HepG2 (cell line): ENCODE measurements at regions not wholly inside any gene's neighbourhood (a gene's known extent, or its start where the extent isn't known, plus 50 kb on each side); places are given as distances from the start of the nearest gene placed in this dataset.

ENCODE experiments used
- ATAC-seq: fragments of 200-7000 bp; cut with Tn5 transposase; 3 replicates; pipeline ENCODE4 v1.9.1; 2020; ENCODE audit warnings: mild to moderate bottlenecking, moderate library complexity
- BruUV-seq: library from RNA; stranded (reverse); fragments of 400-500 nt; replicated peaks from 2 replicates; lab custom pipeline; 2021; lab: Mats Ljungman, UMichigan
- CTCF ChIA-PET: fragments of 300-600 bp; formaldehyde crosslinking; extraction: SDS; loops from one replicate; lab custom pipeline; 2021; ENCODE audit warnings: low total read pairs, inconsistent platforms, low intra/inter-chr PET ratio; lab: Yijun Ruan, JAX
- POLR2A ChIA-PET: fragments of 350-600 bp; sonication (Branson Sonifier 250); formaldehyde crosslinking; loops from one replicate; lab custom pipeline; 2020; ENCODE audit warnings: antibody characterized with exemption, inconsistent platforms; lab: Yijun Ruan, JAX
- DNase-seq: peaks from one replicate; pipeline ENCODE4 v3.0.0-alpha.2; 2015; ENCODE audit warnings: low spot score
- FAIRE-seq: peaks from 3 replicates; lab custom pipeline; 2011; peaks lifted over from hg19 to GRCh38; lab: Jason Lieb, UNC
- H2AFZ ChIP-seq: one replicate; pipeline ENCODE4 v1.6.1; 2011; ENCODE audit warnings: low read length, inconsistent platforms
- H3K27ac ChIP-seq: fragments of 300-600 bp; 3 replicates; pipeline ENCODE4 v1.8.0; 2011; ENCODE audit warnings: mixed run types, mild to moderate bottlenecking, mixed read lengths, low read length, inconsistent platforms; ENCODE audit not compliant: insufficient read depth; ENCODE audit errors: extremely low read length
- H3K27me3 ChIP-seq, 2 experiments: fragments of 200-600 bp in 1 of 2; 2 replicates in 1 of 2; 3 replicates in 1 of 2; pipeline versions ENCODE4 v1.6.0 to v1.8.0; 2011; ENCODE audit warnings: low read length in 2 of 2, mild to moderate bottlenecking in 2 of 2, moderate library complexity in 2 of 2, inconsistent platforms in 1 of 2; ENCODE audit not compliant: insufficient read depth in 2 of 2, control insufficient read depth in 1 of 2
- H3K36me3 ChIP-seq, 2 experiments: fragments of 200-600 bp in 1 of 2; replicated peaks in 1 of 2; 2 replicates in 1 of 2; 3 replicates in 1 of 2; pipeline versions ENCODE4 v1.5.1 to v1.8.0; 2011; ENCODE audit warnings: low read length in 2 of 2, inconsistent platforms in 1 of 2; ENCODE audit not compliant: insufficient read depth in 2 of 2, control insufficient read depth in 1 of 2
- H3K4me1 ChIP-seq: 2 replicates; pipeline ENCODE4 v1.5.1; 2012; ENCODE audit warnings: low read length, inconsistent platforms; ENCODE audit not compliant: insufficient read depth
- H3K4me2 ChIP-seq: 2 replicates; pipeline ENCODE4 v1.6.0; 2011; ENCODE audit warnings: low read depth, low read length, inconsistent platforms
- H3K4me3 ChIP-seq, 3 experiments: fragments of 200-600 bp in 1 of 3; sonication (generic), shearing (Covaris generic) in 1 of 3; replicated peaks in 1 of 3; 2 replicates each; pipeline ENCODE4 v1.5.1; 2011 to 2016; ENCODE audit warnings: low read length in 3 of 3, inconsistent platforms in 2 of 3, low read depth in 2 of 3, mild to moderate bottlenecking in 2 of 3, control low read depth in 1 of 3, mixed read lengths in 1 of 3; ENCODE audit not compliant: insufficient read depth in 1 of 3
- H3K79me2 ChIP-seq: one replicate; pipeline ENCODE4 v1.6.1; 2011; ENCODE audit warnings: low read length, inconsistent platforms; ENCODE audit not compliant: insufficient read depth
- H3K9ac ChIP-seq: 2 replicates; pipeline ENCODE4 v1.6.0; 2011; ENCODE audit warnings: mild to moderate bottlenecking, low read depth, low read length, inconsistent platforms; ENCODE audit not compliant: insufficient read depth
- H3K9me3 ChIP-seq: 2 replicates; pipeline ENCODE4 v1.5.1; 2012; ENCODE audit warnings: mild to moderate bottlenecking, low read length
- H4K20me1 ChIP-seq: 2 replicates; pipeline ENCODE4 v1.6.0; 2011; ENCODE audit warnings: inconsistent platforms, mild to moderate bottlenecking, low read length, moderate library complexity; ENCODE audit not compliant: insufficient read depth
- ARNT2 ChIP-seq: sonication (generic); formaldehyde crosslinking; IDR thresholded peaks from 2 replicates; pipeline ENCODE4 v1.8.0; 2022; ENCODE audit warnings: mild to moderate bottlenecking, low read depth, missing genetic modification reagents, moderate library complexity
- NFYC ChIP-seq: IDR thresholded peaks from 2 replicates; pipeline ENCODE4 v1.6.1; 2016; ENCODE audit warnings: missing genetic modification reagents, missing compliant biosample characterization
- ZNF138 ChIP-seq: sonication (generic); formaldehyde crosslinking; IDR thresholded peaks from 2 replicates; pipeline ENCODE4 v1.5.0; 2020; ENCODE audit warnings: mild to moderate bottlenecking, low read depth, missing genetic modification reagents
- ZNF24 ChIP-seq: fragments of 450-650 bp; IDR thresholded peaks from 2 replicates; pipeline ENCODE4 v1.6.1; 2017; ENCODE audit warnings: antibody characterized with exemption, mild to moderate bottlenecking
- ZNF747 ChIP-seq: sonication (generic); formaldehyde crosslinking; IDR thresholded peaks from 2 replicates; pipeline ENCODE4 v1.8.1; 2023; ENCODE audit warnings: missing genetic modification reagents, mild to moderate bottlenecking, borderline replicate concordance
- ZNF770 ChIP-seq: sonication (generic); formaldehyde crosslinking; IDR thresholded peaks from 2 replicates; pipeline ENCODE4 v1.5.0; 2020; ENCODE audit warnings: mild to moderate bottlenecking, missing genetic modification reagents
- WGBS: methylation state at CpG from one replicate; pipeline ENCODE4 v1.1.6; 2017; ENCODE audit warnings: low lambda C conversion rate; 5-methylcytosine and 5-hydroxymethylcytosine counted together
- in situ Hi-C: cut with HindIII; loops from 2 replicates; pipeline ENCODE4 v1.10.0; 2017; ENCODE audit warnings: low pct_unique_long_range_greater_than_20kb; ENCODE audit not compliant: extremely low pct_ligation_motif_present
- intact Hi-C: fragments of 100-400 bp; cut with micrococcal nuclease; formaldehyde crosslinking; loops from one replicate; pipeline ENCODE4 v1.10.0; 2022; ENCODE audit not compliant: unreplicated experiment
- TF ChIP-seq, protein P1 (sequence below): sonication (generic); formaldehyde crosslinking; IDR thresholded peaks from 2 replicates; pipeline ENCODE4 v1.9.0; 2021; ENCODE audit warnings: missing genetic modification reagents, mild to moderate bottlenecking, borderline replicate concordance
- TF ChIP-seq, protein P2 (sequence below): sonication (generic); formaldehyde crosslinking; IDR thresholded peaks from 2 replicates; pipeline ENCODE4 v1.4.0; 2020; ENCODE audit warnings: missing genetic modification reagents
- TF ChIP-seq, protein P3 (sequence below): sonication (generic); formaldehyde crosslinking; IDR thresholded peaks from 2 replicates; pipeline ENCODE4 v1.4.0; 2020; ENCODE audit warnings: mild to moderate bottlenecking, missing genetic modification reagents
- TF ChIP-seq, protein P4 (sequence below): fragments of 450-650 bp; IDR thresholded peaks from 2 replicates; pipeline ENCODE4 v1.6.1; 2017; ENCODE audit warnings: mild to moderate bottlenecking

DNA sequence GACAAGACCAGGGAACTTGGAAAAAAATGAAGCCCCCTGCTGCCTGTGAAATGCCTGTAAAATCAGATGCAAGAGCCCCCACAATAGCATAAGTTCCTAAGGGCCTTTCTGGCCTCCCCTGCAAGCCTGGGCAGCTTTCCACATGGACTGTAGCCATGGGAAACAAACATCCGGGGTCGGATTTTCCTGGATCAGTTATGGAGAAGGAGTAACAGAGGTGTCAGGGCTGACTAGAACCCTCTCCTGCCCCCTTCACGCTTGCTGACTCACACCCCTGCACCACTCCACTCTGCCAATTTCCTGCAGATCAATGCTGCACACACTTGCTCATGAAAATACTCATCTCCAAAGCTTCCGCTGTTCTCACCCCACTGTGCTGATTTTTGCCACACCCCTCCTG is 258.6 kb downstream of the CBLN1 start:
- no peak for ATAC-seq
- H3K4me3 ChIP-seq: no peak overlapping the region
- H3K4me1 ChIP-seq: no peaks in the 10 kb centered on the region
- ChIA-PET CTCF (no interaction called here), POLR2A (no interaction called here)
- H3K27me3 ChIP-seq: peaks cover 0 to 26% of the 10 kb centered on the region in 2 experiments; a peak in 2 of 5 replicates
- intact Hi-C loops: no loop called here
- in situ Hi-C loops: no loop called here
- no peak for FAIRE-seq
- H3K4me2 ChIP-seq: no peak overlapping the region
- no peaks in the 10 kb centered on the region for H3K9me3 ChIP-seq
- no peak overlapping the region for H2AFZ ChIP-seq
- no peaks in the 10 kb centered on the region for H3K36me3 ChIP-seq
- WGBS: 23% methylated on average over 4 of the region's 4 CpGs
- no peak for DNase-seq
- H3K27ac ChIP-seq: no peak overlapping the region
- no TSS peak for BruUV-seq
- H3K79me2 ChIP-seq: no peaks in the 10 kb centered on the region
- no peak overlapping the region for H3K9ac ChIP-seq
- H4K20me1 ChIP-seq: no peaks in the 10 kb centered on the region
- no peak for TF ChIP-seq ARNT2 (CRISPR knock-in tag)
- TF ChIP-seq, protein P1, sequence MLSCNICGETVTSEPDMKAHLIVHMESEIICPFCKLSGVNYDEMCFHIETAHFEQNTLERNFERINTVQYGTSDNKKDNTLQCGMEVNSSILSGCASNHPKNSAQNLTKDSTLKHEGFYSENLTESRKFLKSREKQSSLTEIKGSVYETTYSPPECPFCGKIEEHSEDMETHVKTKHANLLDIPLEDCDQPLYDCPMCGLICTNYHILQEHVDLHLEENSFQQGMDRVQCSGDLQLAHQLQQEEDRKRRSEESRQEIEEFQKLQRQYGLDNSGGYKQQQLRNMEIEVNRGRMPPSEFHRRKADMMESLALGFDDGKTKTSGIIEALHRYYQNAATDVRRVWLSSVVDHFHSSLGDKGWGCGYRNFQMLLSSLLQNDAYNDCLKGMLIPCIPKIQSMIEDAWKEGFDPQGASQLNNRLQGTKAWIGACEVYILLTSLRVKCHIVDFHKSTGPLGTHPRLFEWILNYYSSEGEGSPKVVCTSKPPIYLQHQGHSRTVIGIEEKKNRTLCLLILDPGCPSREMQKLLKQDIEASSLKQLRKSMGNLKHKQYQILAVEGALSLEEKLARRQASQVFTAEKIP (CRISPR knock-in tag): no peak
- TF ChIP-seq, protein P2, sequence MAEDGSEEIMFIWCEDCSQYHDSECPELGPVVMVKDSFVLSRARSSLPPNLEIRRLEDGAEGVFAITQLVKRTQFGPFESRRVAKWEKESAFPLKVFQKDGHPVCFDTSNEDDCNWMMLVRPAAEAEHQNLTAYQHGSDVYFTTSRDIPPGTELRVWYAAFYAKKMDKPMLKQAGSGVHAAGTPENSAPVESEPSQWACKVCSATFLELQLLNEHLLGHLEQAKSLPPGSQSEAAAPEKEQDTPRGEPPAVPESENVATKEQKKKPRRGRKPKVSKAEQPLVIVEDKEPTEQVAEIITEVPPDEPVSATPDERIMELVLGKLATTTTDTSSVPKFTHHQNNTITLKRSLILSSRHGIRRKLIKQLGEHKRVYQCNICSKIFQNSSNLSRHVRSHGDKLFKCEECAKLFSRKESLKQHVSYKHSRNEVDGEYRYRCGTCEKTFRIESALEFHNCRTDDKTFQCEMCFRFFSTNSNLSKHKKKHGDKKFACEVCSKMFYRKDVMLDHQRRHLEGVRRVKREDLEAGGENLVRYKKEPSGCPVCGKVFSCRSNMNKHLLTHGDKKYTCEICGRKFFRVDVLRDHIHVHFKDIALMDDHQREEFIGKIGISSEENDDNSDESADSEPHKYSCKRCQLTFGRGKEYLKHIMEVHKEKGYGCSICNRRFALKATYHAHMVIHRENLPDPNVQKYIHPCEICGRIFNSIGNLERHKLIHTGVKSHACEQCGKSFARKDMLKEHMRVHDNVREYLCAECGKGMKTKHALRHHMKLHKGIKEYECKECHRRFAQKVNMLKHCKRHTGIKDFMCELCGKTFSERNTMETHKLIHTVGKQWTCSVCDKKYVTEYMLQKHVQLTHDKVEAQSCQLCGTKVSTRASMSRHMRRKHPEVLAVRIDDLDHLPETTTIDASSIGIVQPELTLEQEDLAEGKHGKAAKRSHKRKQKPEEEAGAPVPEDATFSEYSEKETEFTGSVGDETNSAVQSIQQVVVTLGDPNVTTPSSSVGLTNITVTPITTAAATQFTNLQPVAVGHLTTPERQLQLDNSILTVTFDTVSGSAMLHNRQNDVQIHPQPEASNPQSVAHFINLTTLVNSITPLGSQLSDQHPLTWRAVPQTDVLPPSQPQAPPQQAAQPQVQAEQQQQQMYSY: no peak
- no peak for TF ChIP-seq ZNF747 (CRISPR knock-in tag)
- TF ChIP-seq ZNF24: no peak
- TF ChIP-seq, protein P3, sequence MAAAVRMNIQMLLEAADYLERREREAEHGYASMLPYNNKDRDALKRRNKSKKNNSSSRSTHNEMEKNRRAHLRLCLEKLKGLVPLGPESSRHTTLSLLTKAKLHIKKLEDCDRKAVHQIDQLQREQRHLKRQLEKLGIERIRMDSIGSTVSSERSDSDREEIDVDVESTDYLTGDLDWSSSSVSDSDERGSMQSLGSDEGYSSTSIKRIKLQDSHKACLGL (CRISPR knock-in tag): no peak
- no peak for TF ChIP-seq NFYC (CRISPR knock-in tag)
- TF ChIP-seq ZNF770: no peak
- no peak for TF ChIP-seq ZNF138 (CRISPR knock-in tag)
- TF ChIP-seq, protein P4, sequence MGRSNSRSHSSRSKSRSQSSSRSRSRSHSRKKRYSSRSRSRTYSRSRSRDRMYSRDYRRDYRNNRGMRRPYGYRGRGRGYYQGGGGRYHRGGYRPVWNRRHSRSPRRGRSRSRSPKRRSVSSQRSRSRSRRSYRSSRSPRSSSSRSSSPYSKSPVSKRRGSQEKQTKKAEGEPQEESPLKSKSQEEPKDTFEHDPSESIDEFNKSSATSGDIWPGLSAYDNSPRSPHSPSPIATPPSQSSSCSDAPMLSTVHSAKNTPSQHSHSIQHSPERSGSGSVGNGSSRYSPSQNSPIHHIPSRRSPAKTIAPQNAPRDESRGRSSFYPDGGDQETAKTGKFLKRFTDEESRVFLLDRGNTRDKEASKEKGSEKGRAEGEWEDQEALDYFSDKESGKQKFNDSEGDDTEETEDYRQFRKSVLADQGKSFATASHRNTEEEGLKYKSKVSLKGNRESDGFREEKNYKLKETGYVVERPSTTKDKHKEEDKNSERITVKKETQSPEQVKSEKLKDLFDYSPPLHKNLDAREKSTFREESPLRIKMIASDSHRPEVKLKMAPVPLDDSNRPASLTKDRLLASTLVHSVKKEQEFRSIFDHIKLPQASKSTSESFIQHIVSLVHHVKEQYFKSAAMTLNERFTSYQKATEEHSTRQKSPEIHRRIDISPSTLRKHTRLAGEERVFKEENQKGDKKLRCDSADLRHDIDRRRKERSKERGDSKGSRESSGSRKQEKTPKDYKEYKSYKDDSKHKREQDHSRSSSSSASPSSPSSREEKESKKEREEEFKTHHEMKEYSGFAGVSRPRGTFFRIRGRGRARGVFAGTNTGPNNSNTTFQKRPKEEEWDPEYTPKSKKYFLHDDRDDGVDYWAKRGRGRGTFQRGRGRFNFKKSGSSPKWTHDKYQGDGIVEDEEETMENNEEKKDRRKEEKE: no peak
